GM12878 (cell line): ENCODE measurements at regions not wholly inside any gene's neighbourhood (a gene's known extent, or its start where the extent isn't known, plus 50 kb on each side); places are given as distances from the start of the nearest gene placed in this dataset.

Experiments
- ATAC-seq: fragments of 200-7000 bp; cut with Tn5 transposase; 3 replicates; pipeline ENCODE4 v1.9.1; 2020; ENCODE audit warnings: mild to moderate bottlenecking, moderate library complexity
- BruUV-seq: library from RNA; stranded (reverse); fragments of 400-500 nt; replicated peaks from 2 replicates; lab custom pipeline; 2021; lab: Mats Ljungman, UMichigan
- CTCF ChIA-PET: fragments of 300-600 bp; sonication (Branson Sonifier 250); formaldehyde crosslinking; extraction: SDS; loops from one replicate; lab custom pipeline; 2021; ENCODE audit warnings: inconsistent platforms; lab: Yijun Ruan, JAX
- POLR2A ChIA-PET: fragments of 350-600 bp; formaldehyde crosslinking; extraction: SDS; loops from one replicate; lab custom pipeline; 2021; ENCODE audit warnings: inconsistent platforms; lab: Charles Lee
- RAD21 ChIA-PET: fragments of 300-600 bp; sonication (Branson Sonifier 250); formaldehyde crosslinking; loops from one replicate; lab custom pipeline; 2023; ENCODE audit warnings: antibody characterized with exemption; ENCODE audit not compliant: unreplicated experiment; lab: Charles Lee
- SMC1A ChIA-PET: fragments of 300-600 bp; sonication (Branson Sonifier 250); formaldehyde crosslinking; loops from one replicate; lab custom pipeline; 2023; ENCODE audit not compliant: unreplicated experiment, uncharacterized antibody; lab: Charles Lee
- DNase-seq: peaks from one replicate; pipeline ENCODE4 v3.0.0-alpha.2; 2011; ENCODE audit warnings: low read depth, low spot score
- FAIRE-seq: peaks from 3 replicates; lab custom pipeline; 2011; peaks lifted over from hg19 to GRCh38; lab: Jason Lieb, UNC
- H2AFZ ChIP-seq: 2 replicates; pipeline ENCODE4 v1.6.0; 2011; ENCODE audit warnings: low read depth, low read length, control low read depth; ENCODE audit not compliant: control insufficient read depth
- H3K27ac ChIP-seq: 2 replicates; pipeline ENCODE4 v1.5.1; 2011; ENCODE audit warnings: control low read depth; ENCODE audit not compliant: control insufficient read depth, insufficient read depth
- H3K27me3 ChIP-seq, 2 experiments: replicated peaks in 1 of 2; 2 replicates each; pipeline versions ENCODE4 v1.6.0 to v1.6.1; 2011; ENCODE audit warnings: low read length in 1 of 2; ENCODE audit not compliant: control insufficient read depth in 2 of 2, insufficient read depth in 2 of 2
- H3K36me3 ChIP-seq, 2 experiments: 2 replicates each; pipeline ENCODE4 v1.5.1; 2011; ENCODE audit warnings: low read length in 1 of 2; ENCODE audit not compliant: control insufficient read depth in 2 of 2, insufficient read depth in 2 of 2
- H3K4me1 ChIP-seq: 2 replicates; pipeline ENCODE4 v1.6.1; 2011; ENCODE audit warnings: mild to moderate bottlenecking, low read length, moderate library complexity, mixed read lengths; ENCODE audit not compliant: control insufficient read depth, insufficient read depth
- H3K4me2 ChIP-seq: 2 replicates; pipeline ENCODE4 v1.6.0; 2011; ENCODE audit warnings: control low read depth; ENCODE audit not compliant: control insufficient read depth, insufficient read depth
- H3K4me3 ChIP-seq: fragments of 200-600 bp; sonication (generic); 2 replicates; pipeline ENCODE4 v1.5.1; 2016
- H3K79me2 ChIP-seq: 2 replicates; pipeline ENCODE4 v1.6.0; 2011; ENCODE audit warnings: low read length; ENCODE audit not compliant: control insufficient read depth, insufficient read depth
- H3K9ac ChIP-seq: 2 replicates; pipeline ENCODE4 v1.8.0; 2011; ENCODE audit warnings: low read length, control low read depth, mixed read lengths; ENCODE audit not compliant: control insufficient read depth, insufficient read depth
- H3K9me3 ChIP-seq: replicated peaks from 3 replicates; pipeline ENCODE4 v1.5.1; 2011; ENCODE audit warnings: mild to moderate bottlenecking, low read length; ENCODE audit not compliant: control insufficient read depth, insufficient read depth
- H4K20me1 ChIP-seq: 2 replicates; pipeline ENCODE4 v1.6.0; 2011; ENCODE audit not compliant: control insufficient read depth, insufficient read depth
- ATF7 ChIP-seq: fragments of 450-650 bp; IDR thresholded peaks from 2 replicates; pipeline ENCODE4 v1.6.1; 2016; ENCODE audit warnings: low read depth, mild to moderate bottlenecking
- BCL3 ChIP-seq: IDR thresholded peaks from 2 replicates; pipeline ENCODE4 v1.6.1; 2011; ENCODE audit warnings: borderline replicate concordance, low read depth, mild to moderate bottlenecking, moderate library complexity, low read length; ENCODE audit not compliant: insufficient read depth, poor library complexity, severe bottlenecking
- CBFB ChIP-seq: IDR thresholded peaks from 2 replicates; pipeline ENCODE4 v1.6.1; 2016; ENCODE audit warnings: antibody characterized with exemption, low read depth
- CEBPZ ChIP-seq: fragments of 150-350 bp; IDR thresholded peaks from 2 replicates; pipeline ENCODE4 v1.6.1; 2016; ENCODE audit warnings: low read depth, low read length
- DPF2 ChIP-seq: fragments of 450-650 bp; IDR thresholded peaks from 2 replicates; pipeline ENCODE4 v1.6.1; 2017; ENCODE audit warnings: mild to moderate bottlenecking
- HDGF ChIP-seq: fragments of 450-650 bp; IDR thresholded peaks from 2 replicates; pipeline ENCODE4 v1.6.1; 2016; ENCODE audit warnings: antibody characterized with exemption
- IKZF2 ChIP-seq, 2 experiments: fragments of 450-650 bp; IDR thresholded peaks; 2 replicates each; pipeline ENCODE4 v1.6.1; 2017; ENCODE audit warnings: mild to moderate bottlenecking in 2 of 2, moderate library complexity in 2 of 2
- MEF2A ChIP-seq: IDR thresholded peaks from 2 replicates; pipeline ENCODE4 v1.6.1; 2011; ENCODE audit warnings: low read depth, mild to moderate bottlenecking, low read length, moderate library complexity; ENCODE audit not compliant: insufficient read depth
- MYB ChIP-seq: fragments of 150-350 bp; IDR thresholded peaks from 2 replicates; pipeline ENCODE4 v1.6.1; 2014; ENCODE audit warnings: mild to moderate bottlenecking, low read depth, low read length, borderline replicate concordance
- POLR2AphosphoS2 ChIP-seq: IDR thresholded peaks from 2 replicates; pipeline ENCODE4 v1.6.1; 2011; ENCODE audit warnings: low read depth, mild to moderate bottlenecking, low read length, improper control_type of control experiment, moderate library complexity
- SMAD1 ChIP-seq: fragments of 450-650 bp; IDR thresholded peaks from 2 replicates; pipeline ENCODE4 v1.6.1; 2018; ENCODE audit warnings: mild to moderate bottlenecking, low read depth; ENCODE audit not compliant: partially characterized antibody
- SPI1 ChIP-seq: IDR thresholded peaks from 2 replicates; pipeline ENCODE4 v1.6.1; 2011; ENCODE audit warnings: low read depth, mild to moderate bottlenecking, low read length, moderate library complexity, borderline replicate concordance; ENCODE audit not compliant: insufficient read depth
- TBL1XR1 ChIP-seq: IDR thresholded peaks from 2 replicates; pipeline ENCODE4 v1.6.1; 2012; ENCODE audit warnings: low read depth, low read length, improper control_type of control experiment
- ZNF384 ChIP-seq: IDR thresholded peaks from 2 replicates; pipeline ENCODE4 v1.6.1; 2012; ENCODE audit warnings: low read depth, mild to moderate bottlenecking, low read length, improper control_type of control experiment, borderline replicate concordance
- ZSCAN29 ChIP-seq: fragments of 450-650 bp; IDR thresholded peaks from 2 replicates; pipeline ENCODE4 v1.6.1; 2017; ENCODE audit warnings: mild to moderate bottlenecking, moderate library complexity
- ZZZ3 ChIP-seq: IDR thresholded peaks from 2 replicates; pipeline ENCODE4 v1.6.1; 2011; ENCODE audit warnings: low read depth; ENCODE audit not compliant: control insufficient read depth, insufficient read length
- WGBS: methylation state at CpG from one replicate; pipeline ENCODE4 v1.1.6; 2016; ENCODE audit warnings: low lambda C conversion rate; ENCODE audit not compliant: insufficient replicate concordance, insufficient coverage; ENCODE audit errors: missing lambda C conversion rate; 5-methylcytosine and 5-hydroxymethylcytosine counted together
- in situ Hi-C: fragments of 300-500 bp; cut with MboI; formaldehyde crosslinking; loops from 9 replicates; pipeline ENCODE4 v1.14.3; 2018; ENCODE audit warnings: mixed read lengths
- intact Hi-C: fragments of 100-400 bp; cut with micrococcal nuclease; formaldehyde crosslinking; loops from one replicate; pipeline ENCODE4 v1.14.2; 2022; ENCODE audit not compliant: unreplicated experiment

GRCh38 chr1:234546890-234547788 is 62.8 kb downstream of the IRF2BP2 start:
- BruUV-seq, result no TSS peak
- ChIA-PET CTCF (no interaction called here), SMC1A (interaction anchor here (1.1 to 1.8 kb wide), 3 partner anchors 8 to 22 kb away, joined by 3 to 6 read pairs (median 4); no protein-coding TSS in a partner anchor), RAD21 (no interaction called here), POLR2A (no interaction called here)
- no peaks in the 10 kb centered on the region for H3K4me1 ChIP-seq
- ATAC-seq (no peak), DNase-seq (no peak), FAIRE-seq (no peak)
- H3K27me3 ChIP-seq, result no peaks in the 10 kb centered on the region
- H3K4me3 ChIP-seq, result no peak overlapping the region
- no peaks in the 10 kb centered on the region for H3K36me3 ChIP-seq
- H3K79me2 ChIP-seq, result no peaks in the 10 kb centered on the region
- H3K9me3 ChIP-seq, result no peaks in the 10 kb centered on the region
- TF ChIP-seq HDGF (no peak), CEBPZ (no peak), SMAD1 (no peak), SPI1 (no peak), ZZZ3 (no peak), CBFB (no peak), ATF7 (no peak), IKZF2 (IDR thresholded peaks at IDR 0.05) (no peak), ZSCAN29 (no peak), ZNF384 (no peak), TBL1XR1 (no peak), POLR2AphosphoS2 (no peak), DPF2 (no peak), BCL3 (no peak), MEF2A (no peak), MYB (no peak)
- H3K27ac ChIP-seq, result no peak overlapping the region
- no peak overlapping the region for H3K4me2 ChIP-seq
- no peak overlapping the region for H2AFZ ChIP-seq
- intact Hi-C loops, result no loop called here
- H4K20me1 ChIP-seq, result no peaks in the 10 kb centered on the region
- in situ Hi-C loops, result no loop called here
- H3K9ac ChIP-seq, result no peak overlapping the region
- 21% methylated on average over 6 of the region's 6 CpGs for WGBS
